ENCODE measurements at regions not wholly inside any gene's neighbourhood (a gene's known extent, or its start where the extent isn't known, plus 50 kb on each side); places are given as distances from the start of the nearest gene placed in this dataset.

DNA sequence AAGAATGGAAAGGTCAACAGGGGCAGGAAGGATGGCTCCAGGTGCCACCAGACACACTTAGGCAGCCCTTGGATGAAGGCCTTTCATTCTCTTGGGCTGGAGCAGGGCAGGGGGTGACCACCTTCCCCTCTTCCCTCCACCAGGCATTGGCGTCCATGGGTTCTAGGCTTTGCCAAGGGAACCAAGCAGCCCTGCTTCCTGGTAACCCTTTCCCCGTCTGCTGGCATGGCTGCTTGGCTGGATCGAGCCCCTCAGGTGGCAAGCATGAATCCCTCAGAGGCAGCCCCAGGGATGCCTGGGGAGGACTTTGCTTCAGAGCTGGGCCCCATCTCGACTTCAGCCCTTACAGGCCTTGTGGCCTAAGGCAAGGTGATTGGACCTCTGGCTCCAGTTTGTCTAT, 185.1 kb upstream of the SYT13 start:
- no peak for DNase-seq

DNA sequence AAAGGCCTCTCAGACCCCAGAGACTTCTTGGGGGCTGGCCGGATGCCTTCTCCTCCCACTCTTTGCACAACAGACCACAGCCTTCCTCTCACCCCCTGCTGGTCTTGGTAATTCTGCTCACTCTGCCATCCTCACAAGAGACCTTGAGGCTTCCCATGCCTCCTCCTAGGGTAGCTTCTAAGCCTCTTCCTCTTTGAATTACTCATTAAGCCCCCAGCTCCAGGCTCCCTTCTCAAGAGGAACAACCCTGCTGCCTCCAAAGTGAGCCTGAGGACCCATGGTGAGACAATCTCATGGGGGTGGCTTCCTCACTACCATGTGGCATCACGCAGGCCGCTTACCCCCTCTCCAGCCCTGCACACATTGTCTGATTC, 184.6 kb upstream of the SYT13 start:
- DNase-seq = no peak

GRCh38 chr11:45470151-45470793, 184.1 kb upstream of the SYT13 start:
- no peak for DNase-seq

DNA sequence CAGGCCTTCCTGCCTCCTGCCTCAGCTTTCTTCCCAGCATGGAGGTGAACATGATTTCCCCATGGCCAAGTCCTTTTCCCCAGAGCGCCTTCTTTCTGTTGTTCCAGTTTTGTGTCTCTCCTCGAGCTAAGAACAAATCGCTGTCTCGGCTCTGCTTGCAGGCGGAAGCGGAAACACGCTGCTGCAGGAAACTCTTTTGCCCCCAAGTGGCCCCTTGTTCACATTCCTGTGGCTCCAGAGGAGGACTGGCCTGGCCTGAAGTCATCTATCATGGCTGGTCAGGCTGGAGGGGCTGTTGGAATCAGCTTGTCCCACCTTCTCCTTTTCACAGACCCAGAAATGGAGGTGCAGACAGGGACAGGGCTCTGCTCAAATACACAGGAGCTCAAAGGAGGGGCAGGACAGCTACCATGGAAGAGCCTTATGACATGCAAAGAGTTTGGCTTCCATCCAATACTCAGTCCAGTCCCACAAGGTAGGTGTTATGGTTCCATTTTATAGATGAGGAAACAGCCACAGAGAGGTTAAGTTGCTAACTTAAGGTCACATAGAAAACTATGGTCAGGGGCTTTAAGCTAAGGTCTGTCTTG, 182.2 kb upstream of the SYT13 start:
- no peak for DNase-seq

DNA sequence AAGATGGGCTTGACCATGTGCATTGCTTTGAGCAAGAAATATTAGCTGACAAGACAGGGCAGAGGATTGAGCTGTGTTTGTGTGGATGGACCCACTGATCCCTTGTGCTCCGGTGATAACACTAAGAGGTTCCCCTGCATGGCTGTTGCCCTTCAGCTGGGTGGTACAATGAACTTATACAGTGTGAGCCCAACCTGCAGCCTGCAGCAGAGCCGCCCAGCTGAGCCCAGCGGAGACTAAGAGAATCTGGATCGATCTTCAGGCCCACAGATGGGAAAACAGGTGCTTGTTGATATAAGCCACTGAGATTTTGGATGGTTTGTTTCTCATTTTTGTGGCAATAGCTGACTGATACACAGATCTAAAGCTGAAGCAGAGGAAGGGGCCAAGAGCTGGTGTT, 177.4 kb upstream of the SYT13 start:
- DNase-seq = no peak

- no peak for DNase-seq
These were observed 175.4 kb upstream of the SYT13 start for GRCh38 chr11:45461514-45461913.

GRCh38 chr11:45459491-45459890, 173.3 kb upstream of the SYT13 start:
- no peak for DNase-seq

DNA sequence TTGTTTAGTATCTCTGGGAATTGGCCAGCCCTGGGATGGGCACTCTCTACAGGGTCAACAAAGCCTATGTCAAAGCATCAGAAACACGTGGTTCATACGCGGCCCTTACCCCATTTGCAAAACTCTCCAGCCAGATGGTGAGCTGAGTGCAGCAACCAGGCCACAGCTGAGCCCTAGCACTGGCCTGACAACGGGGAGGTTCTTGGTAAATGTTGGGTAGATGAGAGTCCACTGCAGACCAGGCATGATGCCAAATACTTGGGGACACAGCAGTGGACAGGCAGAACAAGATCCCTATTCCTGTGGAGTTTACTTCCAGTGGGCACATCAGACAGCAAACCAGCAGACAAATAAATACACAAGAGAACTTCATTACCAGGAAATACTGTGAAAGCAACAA, 172.1 kb upstream of the SYT13 start:
- DNase-seq = no peak

- no peak for DNase-seq
These were observed 171.5 kb upstream of the SYT13 start for GRCh38 chr11:45457649-45458048.

- no peak for DNase-seq
These were observed 170.5 kb upstream of the SYT13 start for GRCh38 chr11:45456686-45457085.

DNA sequence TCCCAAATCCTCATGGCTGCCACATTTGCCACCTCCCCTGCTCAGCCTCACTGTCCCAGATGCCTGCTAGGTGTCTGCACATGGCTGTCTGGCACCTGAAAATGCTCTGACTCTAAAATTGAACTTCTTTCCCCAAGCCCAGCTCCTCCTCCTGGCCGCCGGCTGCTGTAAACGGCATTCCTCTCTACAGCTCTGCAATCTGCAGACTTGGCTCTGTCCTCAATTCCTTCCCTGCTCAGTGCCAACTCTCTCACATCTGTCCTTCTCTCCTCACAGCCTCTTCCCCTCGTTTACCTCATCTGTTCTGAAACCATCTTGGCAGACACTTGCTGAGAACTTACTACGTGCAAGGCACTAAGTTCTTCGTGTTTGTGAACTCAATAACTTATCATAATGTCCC, 169.4 kb upstream of the SYT13 start:
- DNase-seq = no peak

- no peak for DNase-seq
These were observed 168.8 kb upstream of the SYT13 start for GRCh38 chr11:45454917-45455401.

DNA sequence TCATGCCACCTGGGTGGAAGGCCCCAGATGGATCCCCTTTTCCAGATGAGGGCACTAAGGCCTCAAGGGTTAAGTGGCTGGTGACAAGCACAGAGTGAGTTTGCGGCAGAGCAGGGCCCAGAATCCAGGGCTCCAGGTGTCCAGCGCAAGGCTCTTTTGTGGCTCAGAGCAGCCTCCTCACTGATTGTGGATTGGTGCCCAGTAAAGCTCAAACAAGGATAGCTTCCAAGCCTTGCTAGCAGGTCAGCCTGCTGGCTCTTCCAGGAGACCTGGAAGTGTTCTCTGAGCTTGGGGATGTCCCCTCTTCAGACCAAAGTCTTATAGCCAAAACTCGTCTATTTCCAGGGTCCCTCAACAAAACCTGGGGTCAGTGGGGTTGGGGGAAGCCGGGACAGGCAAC, 167.6 kb upstream of the SYT13 start:
- DNase-seq = no peak

DNA sequence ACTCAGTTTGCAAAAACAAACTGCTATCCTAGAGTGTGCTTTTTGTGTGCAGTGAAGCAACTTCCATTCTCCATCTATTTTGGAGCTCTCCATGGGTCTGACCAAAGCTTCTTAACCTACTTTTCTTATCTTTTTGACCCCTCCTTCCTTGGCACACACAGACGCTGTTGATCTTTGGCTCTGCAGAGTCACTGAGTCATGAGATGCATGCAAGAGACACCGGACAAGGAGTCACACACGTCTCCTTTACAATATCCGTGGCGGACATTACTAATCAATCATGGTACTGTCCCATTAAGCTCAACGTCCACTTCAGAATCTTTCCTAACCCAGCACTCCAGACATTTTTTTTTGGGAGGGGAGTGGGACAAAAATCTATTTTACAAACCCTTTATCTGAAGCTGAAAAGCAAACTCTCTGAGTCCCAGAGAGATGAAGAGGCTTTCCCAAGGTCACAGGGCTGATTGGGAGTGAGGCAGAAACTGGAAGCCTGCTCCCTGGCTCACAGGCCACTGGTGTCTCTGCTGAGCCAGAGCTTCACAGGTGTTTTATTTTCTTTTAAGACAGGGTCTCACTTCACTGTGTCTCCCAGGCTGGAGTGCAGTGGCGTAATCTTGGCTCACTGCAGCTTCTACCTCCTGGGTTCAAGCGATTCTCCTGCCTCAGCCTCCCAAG, 165.8 kb upstream of the SYT13 start:
- no peak for DNase-seq

DNA sequence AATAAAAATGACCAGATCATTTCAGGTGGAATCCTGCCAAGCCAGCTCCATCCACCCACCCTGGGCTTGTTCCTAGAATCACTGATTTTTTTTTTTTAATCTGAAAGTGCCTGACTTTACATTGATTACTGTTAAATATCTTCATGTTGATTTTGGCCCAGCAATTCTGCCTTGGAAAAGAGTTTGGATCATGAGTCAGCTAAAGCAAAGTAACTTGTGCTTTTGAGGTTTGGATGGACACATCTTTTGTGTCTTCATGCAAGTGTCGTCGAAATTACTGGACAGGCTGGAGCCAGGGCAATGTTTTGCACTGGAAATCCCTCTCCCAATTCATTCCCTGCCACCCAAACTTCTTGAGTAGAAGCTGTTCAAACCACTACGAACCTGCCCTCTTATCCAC, 164.0 kb upstream of the SYT13 start:
- DNase-seq = no peak

DNA sequence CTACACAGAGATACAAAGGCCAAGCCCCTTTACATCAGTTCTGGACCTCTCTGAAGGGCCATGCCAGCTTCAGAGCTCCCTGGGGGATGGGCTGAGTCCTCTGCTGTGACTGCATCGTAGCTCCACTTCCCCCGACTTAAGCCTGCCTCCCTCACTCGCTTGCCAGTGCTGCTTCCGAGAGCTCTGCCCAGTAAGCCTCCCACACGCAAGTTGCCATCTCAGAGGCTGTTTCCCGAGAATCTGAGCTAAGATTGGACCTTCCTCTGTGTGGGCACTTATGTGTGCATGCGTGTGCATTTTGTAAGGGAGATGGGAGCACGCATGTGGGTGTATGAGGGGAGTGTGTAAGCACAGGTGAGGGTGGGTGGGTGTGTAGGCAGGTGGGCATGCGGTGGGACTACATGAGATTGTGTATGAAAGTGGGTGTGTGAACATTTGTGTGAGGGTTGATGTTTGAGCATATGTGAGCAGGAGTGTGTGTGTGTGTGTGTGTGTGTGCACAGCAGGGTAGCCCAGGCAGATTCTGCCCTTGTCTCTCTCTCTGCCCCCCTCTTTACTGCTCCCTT, 163.0 kb upstream of the SYT13 start:
- DNase-seq = no peak

DNA sequence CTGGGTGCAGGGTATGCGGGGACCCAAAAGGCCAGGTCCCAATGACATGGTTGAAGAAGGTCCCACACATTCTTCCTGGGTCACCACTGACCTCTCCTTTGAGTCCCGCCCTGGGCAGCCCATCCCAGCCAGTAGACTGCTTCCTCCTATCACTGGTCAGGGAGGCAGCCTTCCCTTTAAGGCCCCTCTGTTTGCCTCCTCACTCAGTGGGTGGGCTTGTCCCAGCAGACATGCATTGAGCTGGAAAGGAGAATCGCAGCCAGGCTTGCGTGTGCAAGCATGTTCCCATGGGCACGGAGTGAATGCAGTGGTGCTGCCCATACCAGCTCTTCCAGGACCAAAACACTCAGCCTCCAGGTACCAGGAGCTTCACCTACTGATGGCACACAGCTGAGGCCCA, 162.4 kb upstream of the SYT13 start:
- no peak for DNase-seq

DNA sequence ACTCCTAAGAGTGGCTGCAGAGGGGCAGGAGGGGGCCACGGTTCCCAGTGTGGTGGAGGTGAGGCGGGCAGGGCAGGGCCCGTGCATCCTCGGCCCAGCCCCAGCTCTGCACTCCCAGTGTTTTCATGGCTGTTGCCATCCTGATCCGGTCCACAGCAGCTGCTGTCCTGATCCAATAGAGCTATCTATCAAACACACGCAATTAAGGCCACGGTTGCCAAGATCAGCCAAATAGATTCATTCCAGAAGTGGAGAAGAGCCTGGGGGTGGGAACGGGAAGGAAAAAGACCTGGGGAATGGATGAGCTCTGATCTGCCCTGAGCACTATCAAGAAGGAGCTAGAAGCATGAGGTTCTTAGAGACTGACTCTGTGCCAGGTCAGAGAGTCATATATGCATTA, 160.9 kb upstream of the SYT13 start:
- DNase-seq = no peak

DNA sequence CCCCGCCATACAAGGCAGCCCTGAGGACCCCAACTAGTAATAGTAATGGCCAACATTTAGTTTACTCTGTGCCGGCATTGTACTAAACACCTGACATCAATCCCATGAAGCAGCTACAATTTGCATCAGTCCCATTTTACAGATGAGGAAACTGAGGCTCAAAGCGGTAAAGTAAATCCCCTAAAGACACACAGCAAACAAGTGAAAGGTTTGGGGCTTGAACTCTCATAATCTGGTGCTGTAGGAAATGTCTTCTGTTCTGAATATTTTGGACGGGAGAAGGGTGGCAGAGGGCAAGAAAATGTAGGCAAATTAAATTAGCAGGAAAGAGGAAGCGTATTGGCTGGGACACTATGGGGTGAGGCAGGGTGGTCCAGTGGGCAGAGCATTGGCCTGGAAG, 160.3 kb upstream of the SYT13 start:
- no peak for DNase-seq

GRCh38 chr11:45444796-45445195, 158.7 kb upstream of the SYT13 start:
- DNase-seq = no peak

- no peak for DNase-seq
These were observed 154.0 kb upstream of the SYT13 start for GRCh38 chr11:45440111-45440510.

DNA sequence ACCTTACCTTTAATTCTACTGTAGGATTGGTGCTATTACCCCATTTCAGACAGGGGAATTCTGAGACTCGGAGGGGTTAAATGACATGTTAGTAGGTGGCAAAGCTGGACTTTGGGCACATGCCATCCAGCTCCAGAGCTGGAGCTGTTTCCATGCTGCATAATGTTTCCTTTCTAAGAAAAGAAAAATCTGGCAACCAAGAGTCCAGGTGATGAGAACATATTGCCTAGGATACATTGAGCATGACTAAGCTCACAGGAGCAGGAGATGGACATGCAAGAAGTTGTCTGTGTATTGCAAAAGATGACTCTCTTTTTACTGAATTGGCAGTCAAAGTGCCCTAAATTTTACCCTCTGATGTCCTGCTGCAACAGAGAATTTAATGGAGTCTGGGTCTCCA, 150.8 kb upstream of the SYT13 start:
- DNase-seq = no peak

DNA sequence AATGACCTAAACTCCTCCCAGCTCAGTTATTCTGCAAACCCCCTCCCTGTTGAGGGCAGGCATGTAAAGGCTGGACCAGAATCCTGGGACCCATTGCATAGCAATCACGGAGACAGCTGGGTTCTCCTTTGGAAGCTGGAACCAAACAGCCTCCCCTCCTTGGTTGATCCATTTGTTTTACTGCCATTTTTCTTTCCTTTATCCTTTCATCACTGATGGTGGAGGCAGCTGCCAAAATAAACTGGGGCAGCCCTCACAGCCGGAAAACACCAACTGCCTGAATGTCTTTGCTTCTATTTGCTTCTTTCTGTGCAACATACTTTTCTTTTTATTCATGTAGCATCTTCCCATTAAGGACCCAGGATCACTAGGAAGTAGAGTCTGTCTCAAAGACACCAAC, 150.0 kb upstream of the SYT13 start:
- no peak for DNase-seq

- no peak for DNase-seq
These were observed 149.6 kb upstream of the SYT13 start for GRCh38 chr11:45435706-45436105.
